ENCODE measurements at regions not wholly inside any gene's neighbourhood (a gene's known extent, or its start where the extent isn't known, plus 50 kb on each side); places are given as distances from the start of the nearest gene placed in this dataset.

DNA sequence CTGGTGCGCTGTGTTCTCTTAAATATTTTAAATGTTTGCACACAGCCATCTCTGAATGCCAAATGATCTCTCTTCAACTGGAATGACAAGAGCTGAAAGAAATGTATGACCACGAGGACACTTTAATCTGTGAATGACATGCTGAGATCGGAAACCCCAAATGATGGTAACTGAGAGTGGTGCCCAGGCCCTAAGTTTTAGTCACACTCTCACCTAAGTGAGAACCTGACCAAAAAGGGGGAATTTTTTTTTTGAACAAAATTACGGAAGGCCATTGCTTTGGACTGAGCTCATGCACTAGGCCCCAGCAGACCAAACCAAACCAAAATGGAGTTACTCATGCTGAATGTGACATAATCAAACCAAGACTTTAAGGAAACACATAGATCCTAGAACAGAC, 167.1 kb upstream of the TUT7 start:
- no peak for TF ChIP-seq POLR2A (IDR thresholded peaks at IDR 0.05)
- TF ChIP-seq, protein P1, sequence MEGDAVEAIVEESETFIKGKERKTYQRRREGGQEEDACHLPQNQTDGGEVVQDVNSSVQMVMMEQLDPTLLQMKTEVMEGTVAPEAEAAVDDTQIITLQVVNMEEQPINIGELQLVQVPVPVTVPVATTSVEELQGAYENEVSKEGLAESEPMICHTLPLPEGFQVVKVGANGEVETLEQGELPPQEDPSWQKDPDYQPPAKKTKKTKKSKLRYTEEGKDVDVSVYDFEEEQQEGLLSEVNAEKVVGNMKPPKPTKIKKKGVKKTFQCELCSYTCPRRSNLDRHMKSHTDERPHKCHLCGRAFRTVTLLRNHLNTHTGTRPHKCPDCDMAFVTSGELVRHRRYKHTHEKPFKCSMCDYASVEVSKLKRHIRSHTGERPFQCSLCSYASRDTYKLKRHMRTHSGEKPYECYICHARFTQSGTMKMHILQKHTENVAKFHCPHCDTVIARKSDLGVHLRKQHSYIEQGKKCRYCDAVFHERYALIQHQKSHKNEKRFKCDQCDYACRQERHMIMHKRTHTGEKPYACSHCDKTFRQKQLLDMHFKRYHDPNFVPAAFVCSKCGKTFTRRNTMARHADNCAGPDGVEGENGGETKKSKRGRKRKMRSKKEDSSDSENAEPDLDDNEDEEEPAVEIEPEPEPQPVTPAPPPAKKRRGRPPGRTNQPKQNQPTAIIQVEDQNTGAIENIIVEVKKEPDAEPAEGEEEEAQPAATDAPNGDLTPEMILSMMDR (IDR thresholded peaks at IDR 0.05), result no peak
